KMS-11 (cell line): ENCODE measurements at regions not wholly inside any gene's neighbourhood (a gene's known extent, or its start where the extent isn't known, plus 50 kb on each side); places are given as distances from the start of the nearest gene placed in this dataset.

Source experiments
- H2AFZ ChIP-seq: fragments of 200-600 bp; sonication (generic); 2 replicates; pipeline ENCODE4 v1.6.1; 2016; ENCODE audit warnings: antibody characterized with exemption, mixed run types, low read depth
- H3K27ac ChIP-seq: fragments of 200-600 bp; sonication (generic); 2 replicates; pipeline ENCODE4 v1.6.1; 2016; ENCODE audit warnings: mild to moderate bottlenecking, mixed run types
- H3K27me3 ChIP-seq: fragments of 200-600 bp; sonication (generic); 2 replicates; pipeline ENCODE4 v1.6.1; 2017; ENCODE audit warnings: mild to moderate bottlenecking, low read depth, mixed run types, moderate library complexity; ENCODE audit not compliant: insufficient read depth
- H3K36me3 ChIP-seq: fragments of 200-600 bp; sonication (generic); 2 replicates; pipeline ENCODE4 v1.6.1; 2017; ENCODE audit warnings: mild to moderate bottlenecking, mixed run types; ENCODE audit not compliant: insufficient read depth
- H3K4me1 ChIP-seq: fragments of 200-600 bp; sonication (generic); 2 replicates; pipeline ENCODE4 v1.6.1; 2016; ENCODE audit warnings: mild to moderate bottlenecking, low read depth, mixed run types; ENCODE audit not compliant: poor library complexity, severe bottlenecking
- H3K4me2 ChIP-seq: fragments of 200-600 bp; sonication (generic); 2 replicates; pipeline ENCODE4 v1.7.0; 2016; ENCODE audit warnings: mild to moderate bottlenecking, mixed run types
- H3K4me3 ChIP-seq: fragments of 200-600 bp; sonication (generic); IDR thresholded peaks from 2 replicates; pipeline ENCODE4 v1.6.1; 2017; ENCODE audit warnings: low read depth, low read length, mixed read lengths; ENCODE audit not compliant: insufficient read depth
- H3K79me2 ChIP-seq: fragments of 200-600 bp; sonication (generic); 2 replicates; pipeline ENCODE4 v1.6.1; 2016; ENCODE audit warnings: low read depth, mixed run types; ENCODE audit not compliant: insufficient read depth
- H3K9ac ChIP-seq: fragments of 200-600 bp; sonication (generic); 2 replicates; pipeline ENCODE4 v1.6.1; 2016; ENCODE audit warnings: mild to moderate bottlenecking, mixed run types
- H4K20me1 ChIP-seq: fragments of 200-600 bp; sonication (generic); 2 replicates; pipeline ENCODE4 v1.6.1; 2016; ENCODE audit warnings: mild to moderate bottlenecking, mixed run types; ENCODE audit not compliant: insufficient read depth
- TF ChIP-seq, protein P1 (sequence below): fragments of 200-600 bp; sonication (generic); conservative IDR thresholded peaks from 2 replicates; pipeline ENCODE4 v1.6.1; 2017; ENCODE audit warnings: low read depth, mild to moderate bottlenecking, antibody characterized with exemption, low read length, moderate library complexity, mixed read lengths

DNA sequence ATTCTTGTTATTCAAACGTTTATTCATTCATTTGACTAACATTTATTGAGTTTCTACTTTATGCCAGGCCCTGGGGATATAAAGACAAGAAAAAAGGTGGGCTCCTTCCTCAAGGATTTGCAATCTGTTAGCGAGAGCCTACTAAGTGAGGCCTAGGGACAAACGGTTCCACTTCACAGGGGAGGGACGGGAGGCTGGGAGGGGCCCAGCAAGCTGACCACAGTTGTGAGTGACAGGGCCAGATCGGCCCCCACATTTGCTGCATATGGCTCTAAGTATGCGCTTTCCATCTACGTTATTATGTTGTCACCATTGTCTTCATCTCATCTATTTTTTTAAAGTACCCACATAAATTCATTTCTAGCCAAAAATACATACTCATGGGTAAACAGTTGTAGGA, 271.1 kb downstream of the BUD13 start:
- TF ChIP-seq, protein P1, sequence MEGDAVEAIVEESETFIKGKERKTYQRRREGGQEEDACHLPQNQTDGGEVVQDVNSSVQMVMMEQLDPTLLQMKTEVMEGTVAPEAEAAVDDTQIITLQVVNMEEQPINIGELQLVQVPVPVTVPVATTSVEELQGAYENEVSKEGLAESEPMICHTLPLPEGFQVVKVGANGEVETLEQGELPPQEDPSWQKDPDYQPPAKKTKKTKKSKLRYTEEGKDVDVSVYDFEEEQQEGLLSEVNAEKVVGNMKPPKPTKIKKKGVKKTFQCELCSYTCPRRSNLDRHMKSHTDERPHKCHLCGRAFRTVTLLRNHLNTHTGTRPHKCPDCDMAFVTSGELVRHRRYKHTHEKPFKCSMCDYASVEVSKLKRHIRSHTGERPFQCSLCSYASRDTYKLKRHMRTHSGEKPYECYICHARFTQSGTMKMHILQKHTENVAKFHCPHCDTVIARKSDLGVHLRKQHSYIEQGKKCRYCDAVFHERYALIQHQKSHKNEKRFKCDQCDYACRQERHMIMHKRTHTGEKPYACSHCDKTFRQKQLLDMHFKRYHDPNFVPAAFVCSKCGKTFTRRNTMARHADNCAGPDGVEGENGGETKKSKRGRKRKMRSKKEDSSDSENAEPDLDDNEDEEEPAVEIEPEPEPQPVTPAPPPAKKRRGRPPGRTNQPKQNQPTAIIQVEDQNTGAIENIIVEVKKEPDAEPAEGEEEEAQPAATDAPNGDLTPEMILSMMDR = no peak
- no peak overlapping the region for H3K4me2 ChIP-seq
- no peaks in the 10 kb centered on the region for H3K27me3 ChIP-seq
- no peaks in the 10 kb centered on the region for H4K20me1 ChIP-seq
- H3K4me3 ChIP-seq = no peak overlapping the region
- H2AFZ ChIP-seq = no peak overlapping the region
- H3K27ac ChIP-seq = no peak overlapping the region
- H3K9ac ChIP-seq = no peak overlapping the region
- no peaks in the 10 kb centered on the region for H3K4me1 ChIP-seq
- no peaks in the 10 kb centered on the region for H3K79me2 ChIP-seq
- H3K36me3 ChIP-seq = no peaks in the 10 kb centered on the region

DNA sequence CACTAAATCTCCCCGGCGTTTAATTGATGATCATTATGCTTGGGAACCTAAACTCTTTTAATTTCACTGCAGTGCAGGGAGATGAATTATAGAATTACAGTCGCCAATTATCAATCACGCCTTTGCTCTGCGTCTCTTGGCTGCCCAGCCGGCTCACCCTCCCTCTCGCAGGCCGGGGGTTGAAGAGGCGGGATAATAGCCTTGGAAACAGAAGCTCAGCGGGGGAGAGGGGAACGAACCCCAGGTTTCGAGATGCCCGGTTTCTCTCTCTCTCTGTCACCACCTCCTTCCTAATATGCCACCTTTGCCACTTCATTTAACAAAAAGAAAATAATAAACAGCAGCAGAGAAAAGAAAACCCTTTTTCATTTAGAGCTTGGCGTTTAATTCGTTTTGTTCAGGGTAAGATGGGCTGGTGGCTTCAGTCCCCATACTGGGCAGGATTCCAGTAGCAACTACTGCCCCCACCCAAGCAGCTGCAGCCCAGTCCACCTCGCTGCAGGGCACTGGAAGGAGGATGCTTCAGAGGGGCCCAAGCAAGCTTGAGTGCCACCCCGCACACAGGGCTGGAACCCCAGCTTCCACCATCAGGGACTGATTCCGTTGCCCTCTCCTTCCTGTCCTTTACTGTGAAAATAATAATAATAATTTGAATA, 271.7 kb downstream of the BUD13 start:
- Histone ChIP-seq H3K4me1 (no peaks in the 10 kb centered on the region), H3K79me2 (no peaks in the 10 kb centered on the region), H4K20me1 (no peaks in the 10 kb centered on the region), H3K27ac (no peak overlapping the region), H3K4me2 (no peak overlapping the region), H3K27me3 (no peaks in the 10 kb centered on the region), H3K36me3 (no peaks in the 10 kb centered on the region), H3K9ac (no peak overlapping the region), H3K4me3 (no peak overlapping the region), H2AFZ (no peak overlapping the region)
- TF ChIP-seq, protein P1 = no peak

DNA sequence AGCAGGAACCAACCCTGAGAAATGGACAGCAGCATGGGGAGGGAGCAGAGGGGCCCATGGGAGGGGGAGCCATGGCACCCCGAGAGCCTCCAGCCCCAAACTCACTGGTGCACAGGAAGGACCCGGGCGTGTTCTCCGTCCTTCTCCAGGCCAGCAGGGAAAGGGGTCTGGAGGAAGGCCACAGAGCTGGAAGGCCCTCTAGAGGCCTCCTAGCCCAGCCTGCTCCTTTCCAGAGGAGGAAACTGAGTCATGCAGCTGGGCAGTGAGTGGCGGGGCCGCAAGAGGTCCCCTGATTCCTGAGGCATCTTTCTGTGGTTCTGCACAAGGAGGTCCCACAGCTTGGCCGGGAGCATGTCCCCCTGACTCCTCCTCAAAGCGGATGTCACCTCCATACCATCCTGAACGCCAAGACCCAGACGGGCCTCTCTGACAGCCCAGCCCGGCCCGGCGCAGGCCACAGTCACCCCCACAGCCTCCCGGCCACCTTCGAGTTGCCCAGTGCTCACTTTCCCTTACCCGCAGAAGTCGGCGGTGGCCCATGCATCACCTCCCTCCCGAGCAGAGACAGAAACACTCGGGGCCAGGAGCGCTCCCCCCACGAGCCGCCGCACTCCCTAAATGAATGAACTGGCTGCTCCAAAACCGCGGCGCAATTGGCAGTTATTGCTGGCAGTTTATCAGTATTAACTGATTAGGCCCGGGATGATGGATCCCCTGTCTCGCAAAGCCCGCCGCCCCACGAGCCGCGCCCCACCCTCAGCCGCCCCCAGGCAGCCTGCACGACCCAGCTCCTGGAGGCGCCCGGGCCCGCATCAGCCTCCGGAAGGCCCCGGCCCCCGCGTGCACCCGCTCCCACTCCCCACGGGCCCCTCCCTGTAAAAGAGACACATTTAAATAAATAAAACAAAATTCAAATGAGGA, 272.5 kb downstream of the BUD13 start:
- no peaks in the 10 kb centered on the region for H3K27me3 ChIP-seq
- H3K4me3 ChIP-seq = no peak overlapping the region
- no peak overlapping the region for H2AFZ ChIP-seq
- H3K36me3 ChIP-seq = no peaks in the 10 kb centered on the region
- no peak overlapping the region for H3K9ac ChIP-seq
- no peaks in the 10 kb centered on the region for H3K4me1 ChIP-seq
- no peaks in the 10 kb centered on the region for H4K20me1 ChIP-seq
- no peaks in the 10 kb centered on the region for H3K79me2 ChIP-seq
- no peak overlapping the region for H3K4me2 ChIP-seq
- no peak overlapping the region for H3K27ac ChIP-seq
- TF ChIP-seq, protein P1 = no peak

DNA sequence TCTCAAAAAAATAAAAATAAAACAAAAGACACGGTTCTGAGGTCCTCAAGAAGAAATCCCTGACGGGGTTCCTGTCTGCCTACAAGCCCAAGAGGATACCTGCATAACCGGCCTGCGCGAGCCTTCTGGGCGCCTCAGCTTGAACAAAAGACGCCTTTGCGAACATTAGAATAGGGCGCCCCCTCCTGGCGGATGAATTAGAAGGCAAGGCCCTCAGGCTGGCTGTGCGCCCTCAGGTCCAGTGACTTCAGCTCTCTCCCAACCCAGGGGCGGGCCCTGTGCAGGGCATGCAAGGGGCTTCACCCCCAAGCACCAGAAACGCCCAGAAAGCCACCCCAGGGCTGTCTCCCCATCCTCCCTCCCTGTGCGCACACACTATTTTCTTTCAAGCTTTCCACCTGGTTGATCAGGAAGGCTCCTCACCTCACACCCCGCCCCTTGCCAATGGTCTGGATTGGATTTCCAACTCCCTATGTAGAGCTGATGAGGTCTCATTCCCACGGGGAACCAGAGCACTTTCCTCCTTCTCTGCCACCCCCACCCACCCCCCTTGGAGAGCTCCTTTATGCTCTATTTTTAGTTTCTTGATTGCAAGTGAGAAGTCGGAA, 273.3 kb downstream of the BUD13 start:
- no peak overlapping the region for H2AFZ ChIP-seq

More for the DNA sequence above, 273.3 kb downstream of the BUD13 start:
- H3K4me2 ChIP-seq = no peak overlapping the region
- H3K27me3 ChIP-seq = no peaks in the 10 kb centered on the region
- no peaks in the 10 kb centered on the region for H4K20me1 ChIP-seq
- TF ChIP-seq, protein P1 = peak; percentile 50
- no peaks in the 10 kb centered on the region for H3K4me1 ChIP-seq
- H3K27ac ChIP-seq = no peak overlapping the region
- no peak overlapping the region for H3K9ac ChIP-seq
- H3K4me3 ChIP-seq = no peak overlapping the region
- H3K36me3 ChIP-seq = no peaks in the 10 kb centered on the region
- no peaks in the 10 kb centered on the region for H3K79me2 ChIP-seq
